ENCODE measurements at regions not wholly inside any gene's neighbourhood (a gene's known extent, or its start where the extent isn't known, plus 50 kb on each side); places are given as distances from the start of the nearest gene placed in this dataset.

GRCh38 chr3:94758751-94759150 is 695.9 kb downstream of the NSUN3 start:
- TF ChIP-seq CTCF (IDR thresholded peaks at IDR 0.05) (no peak), POLR2AphosphoS5 (IDR thresholded peaks at IDR 0.05) (no peak), EP300 (IDR thresholded peaks at IDR 0.05) (no peak), POLR2A (IDR thresholded peaks at IDR 0.05; ENCODE audit: low read depth) (no peak)
- H3K4me1 ChIP-seq: no peaks in the 10 kb centered on the region
- no peaks in the 10 kb centered on the region for H3K27me3 ChIP-seq
- no peak for DNase-seq (ENCODE audit: extremely low spot score)
- no peak overlapping the region for H3K27ac ChIP-seq (replicated peaks in 1 of 4)
- H3K4me3 ChIP-seq: no peak overlapping the region
- intact Hi-C loops (cut with DNase I): no loop called here
- 68% methylated on average over 5 of the region's 5 CpGs for WGBS
- H3K36me3 ChIP-seq: no peaks in the 10 kb centered on the region
- H3K9me3 ChIP-seq: no peaks in the 10 kb centered on the region

GRCh38 chr3:94772402-94772801 is 709.5 kb downstream of the NSUN3 start:
- no peak overlapping the region for H3K4me3 ChIP-seq
- TF ChIP-seq CTCF (IDR thresholded peaks at IDR 0.05) (no peak), POLR2AphosphoS5 (IDR thresholded peaks at IDR 0.05) (no peak), POLR2A (IDR thresholded peaks at IDR 0.05; ENCODE audit: low read depth) (no peak), EP300 (IDR thresholded peaks at IDR 0.05) (no peak)
- DNase-seq (ENCODE audit: extremely low spot score): no peak
- H3K9me3 ChIP-seq: no peaks in the 10 kb centered on the region
- H3K36me3 ChIP-seq: no peaks in the 10 kb centered on the region
- no peaks in the 10 kb centered on the region for H3K27me3 ChIP-seq
- no peaks in the 10 kb centered on the region for H3K4me1 ChIP-seq
- H3K27ac ChIP-seq (replicated peaks in 1 of 4): no peak overlapping the region
- intact Hi-C loops (cut with DNase I): no loop called here
- 25% methylated on average over 1 of the region's 1 CpG for WGBS

GRCh38 chr3:94775746-94776145 is 712.9 kb downstream of the NSUN3 start:
- Histone ChIP-seq H3K4me3 (no peak overlapping the region), H3K27me3 (no peaks in the 10 kb centered on the region), H3K9me3 (no peaks in the 10 kb centered on the region), H3K36me3 (no peaks in the 10 kb centered on the region), H3K27ac (replicated peaks in 1 of 4) (no peak overlapping the region), H3K4me1 (peaks cover 0 to 16% (median 11%) of the 10 kb centered on the region in 4 donors)
- intact Hi-C loops (cut with DNase I): no loop called here
- 67% methylated on average over 2 of the region's 2 CpGs for WGBS
- no peak for DNase-seq (ENCODE audit: extremely low spot score)
- TF ChIP-seq EP300 (IDR thresholded peaks at IDR 0.05) (no peak), POLR2A (IDR thresholded peaks at IDR 0.05; ENCODE audit: low read depth) (no peak), CTCF (IDR thresholded peaks at IDR 0.05) (no peak), POLR2AphosphoS5 (IDR thresholded peaks at IDR 0.05) (no peak)

GRCh38 chr3:94776401-94776915 is 713.6 kb downstream of the NSUN3 start:
- no peak for TF ChIP-seq CTCF (IDR thresholded peaks at IDR 0.05)
- TF ChIP-seq POLR2AphosphoS5 (IDR thresholded peaks at IDR 0.05): no peak
- TF ChIP-seq POLR2A (IDR thresholded peaks at IDR 0.05; ENCODE audit: low read depth): no peak
- no peak for TF ChIP-seq EP300 (IDR thresholded peaks at IDR 0.05)
- peaks cover 0 to 22% (median 13%) of the 10 kb centered on the region in 4 donors for H3K4me1 ChIP-seq
- no peaks in the 10 kb centered on the region for H3K9me3 ChIP-seq
- H3K4me3 ChIP-seq: no peak overlapping the region
- H3K27me3 ChIP-seq: no peaks in the 10 kb centered on the region
- no peak for DNase-seq (ENCODE audit: extremely low spot score)
- WGBS: 77% methylated on average over 3 of the region's 3 CpGs
- H3K36me3 ChIP-seq: no peaks in the 10 kb centered on the region
- H3K27ac ChIP-seq (replicated peaks in 1 of 4): no peak overlapping the region
- intact Hi-C loops (cut with DNase I): no loop called here

- Histone ChIP-seq H3K9me3 (no peaks in the 10 kb centered on the region), H3K4me3 (no peak overlapping the region), H3K27me3 (no peaks in the 10 kb centered on the region), H3K4me1 (peaks cover 0 to 22% (median 13%) of the 10 kb centered on the region in 4 donors), H3K36me3 (no peaks in the 10 kb centered on the region), H3K27ac (replicated peaks in 1 of 4) (no peak overlapping the region)
- TF ChIP-seq EP300 (IDR thresholded peaks at IDR 0.05) (no peak), CTCF (IDR thresholded peaks at IDR 0.05) (no peak), POLR2AphosphoS5 (IDR thresholded peaks at IDR 0.05) (no peak), POLR2A (IDR thresholded peaks at IDR 0.05; ENCODE audit: low read depth) (no peak)
- no peak for DNase-seq (ENCODE audit: extremely low spot score)
- intact Hi-C loops (cut with DNase I): no loop called here
- WGBS: 81% methylated on average over 1 of the region's 1 CpG
Observed at GRCh38 chr3:94778289-94778688, 715.4 kb downstream of the NSUN3 start.
